ENCODE measurements at regions not wholly inside any gene's neighbourhood (a gene's known extent, or its start where the extent isn't known, plus 50 kb on each side); places are given as distances from the start of the nearest gene placed in this dataset.
"Not testable (repeated sequence)": the region's sequence is repeated elsewhere in the genome, so short reads cannot be mapped to it uniquely, and the experiment has no call there.

DNA sequence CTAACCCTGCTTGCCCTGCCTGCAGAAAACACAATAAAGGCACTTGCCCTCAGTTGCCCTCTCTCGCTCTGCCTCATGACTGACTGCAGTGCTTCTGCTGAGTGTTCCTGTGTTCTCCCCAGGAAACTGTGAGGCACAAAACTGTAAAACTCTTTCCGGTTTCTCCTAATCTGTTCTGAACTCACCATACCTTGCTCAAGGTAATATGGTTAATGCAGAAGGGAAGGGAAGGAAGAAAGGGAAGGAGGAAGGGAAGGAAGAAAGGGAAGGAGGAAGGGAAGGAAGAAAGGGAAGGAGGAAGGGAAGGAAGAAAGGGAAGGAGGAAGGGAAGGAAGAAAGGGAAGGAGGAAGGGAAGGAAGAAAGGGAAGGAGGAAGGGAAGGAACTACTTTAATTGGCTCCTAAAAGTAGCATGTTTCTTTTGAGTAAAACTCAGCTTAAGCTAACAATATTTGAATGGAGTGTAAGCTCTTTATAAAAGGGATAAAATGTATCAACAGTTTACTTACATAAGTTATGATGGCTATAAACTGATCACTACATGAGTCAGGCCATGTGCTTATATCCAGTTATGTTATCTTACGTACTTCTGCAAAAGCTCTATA is 334.0 kb upstream of the CLEC14A start:
- DNase-seq (ENCODE audit: low read depth), result no peak

- no peak for DNase-seq (ENCODE audit: low read depth)
These were observed 327.6 kb upstream of the CLEC14A start for GRCh38 chr14:38583471-38583870.

DNA sequence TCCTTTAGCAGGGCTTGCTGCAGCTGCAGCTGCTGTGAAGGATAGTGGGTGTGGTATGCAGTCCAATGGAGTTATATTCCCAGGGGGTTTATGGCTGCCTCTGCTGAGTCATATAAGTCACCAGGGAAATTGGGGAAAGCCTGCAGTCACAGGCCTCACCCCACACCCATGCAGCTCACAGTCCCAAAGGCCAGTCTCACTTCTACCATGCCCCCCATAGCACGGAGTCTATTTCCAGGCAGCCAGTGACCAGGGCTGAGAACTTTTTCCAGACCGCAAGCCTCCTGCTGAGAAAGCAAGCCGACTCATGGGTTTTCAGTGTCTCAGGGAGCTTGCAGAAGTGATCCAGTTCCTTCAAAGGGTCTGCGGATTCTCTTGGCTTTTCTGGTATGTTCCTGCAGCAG is 322.4 kb upstream of the CLEC14A start:
- DNase-seq (ENCODE audit: low read depth), result no peak

DNA sequence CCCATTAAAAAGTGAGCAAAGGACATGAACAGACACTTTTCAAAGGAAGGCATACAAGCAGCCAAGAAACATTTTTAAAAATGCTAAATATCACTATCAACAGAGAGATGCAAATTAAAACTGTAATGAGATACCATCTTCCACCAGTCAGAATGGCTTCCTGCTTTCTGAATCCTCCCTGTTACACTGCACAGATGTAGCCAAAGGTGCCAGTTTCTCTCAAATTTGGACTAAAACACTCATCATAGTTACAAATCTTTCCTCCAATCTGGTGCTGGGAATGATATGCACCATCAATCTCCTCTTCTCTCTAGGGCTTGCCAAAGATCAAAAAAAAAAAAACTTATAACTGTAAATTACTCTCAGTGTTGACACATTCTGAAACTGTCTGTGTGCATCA is 311.8 kb upstream of the CLEC14A start:
- DNase-seq (ENCODE audit: low read depth), result no peak

DNA sequence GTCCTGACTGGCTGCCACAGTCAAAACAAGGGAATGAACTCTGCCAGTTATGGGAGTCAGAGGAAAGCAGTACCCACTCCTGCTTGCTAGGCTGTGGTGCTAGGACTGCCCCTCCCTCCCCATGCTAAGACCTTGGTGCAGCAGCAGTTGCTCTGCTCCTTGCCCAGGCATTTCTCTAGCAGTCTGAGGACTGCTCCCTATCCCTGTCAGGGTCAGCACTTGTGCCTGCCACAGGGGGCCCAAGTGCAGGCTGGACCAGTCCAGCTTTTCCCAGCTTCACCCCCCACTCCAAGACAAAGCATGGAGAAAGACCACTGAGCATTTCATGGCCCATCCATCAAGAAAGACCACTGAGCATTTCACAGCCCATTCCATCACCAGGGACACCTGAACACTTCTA is 305.8 kb upstream of the CLEC14A start:
- DNase-seq (ENCODE audit: low read depth), result no peak

- no peak for DNase-seq (ENCODE audit: low read depth)
These were observed 303.8 kb upstream of the CLEC14A start for GRCh38 chr14:38559711-38560110.

GRCh38 chr14:38557391-38557790 is 301.5 kb upstream of the CLEC14A start:
- not testable (repeated sequence) for DNase-seq (ENCODE audit: low read depth)

GRCh38 chr14:38556252-38556651 is 300.4 kb upstream of the CLEC14A start:
- no peak for DNase-seq (ENCODE audit: low read depth)

DNA sequence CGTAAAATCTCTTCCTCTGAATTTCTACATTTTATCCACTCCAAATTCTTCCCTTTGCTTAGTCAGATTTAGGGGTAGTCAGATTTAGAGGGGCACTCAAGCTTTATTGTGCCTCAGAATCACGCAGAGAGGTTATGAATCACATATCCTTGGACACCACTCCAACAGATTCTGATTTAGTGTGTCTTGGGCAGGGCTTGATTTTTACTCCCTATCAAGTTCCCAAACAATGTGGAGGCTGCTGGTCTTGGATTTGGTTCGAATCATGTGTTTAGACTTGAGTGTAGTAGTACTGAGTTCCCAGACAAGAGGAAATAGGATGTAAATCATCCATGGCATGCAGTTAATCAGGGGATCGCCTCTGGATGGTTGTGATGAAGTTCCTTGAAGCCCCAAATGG is 298.1 kb upstream of the CLEC14A start:
- DNase-seq (ENCODE audit: low read depth), result no peak

DNA sequence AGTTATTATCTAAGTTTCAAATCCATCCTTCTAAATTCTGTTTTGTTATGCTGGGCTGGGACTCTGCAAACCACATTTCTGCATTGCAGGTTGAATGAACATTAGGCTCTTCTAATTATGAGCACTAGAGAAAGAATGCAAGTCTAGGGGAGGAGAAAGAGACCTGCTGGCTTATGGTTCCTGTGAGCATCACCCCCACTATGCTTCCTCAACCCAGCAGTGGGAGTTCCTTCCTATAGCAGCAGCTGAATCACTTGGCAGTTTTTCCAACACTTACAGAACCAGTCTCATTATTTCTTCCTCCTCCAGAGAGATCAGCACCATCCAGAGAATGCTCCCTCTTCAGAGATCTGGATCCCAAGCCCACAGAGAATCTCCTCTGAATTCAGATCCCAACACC is 297.7 kb upstream of the CLEC14A start:
- DNase-seq (ENCODE audit: low read depth), result no peak

- no peak for DNase-seq (ENCODE audit: low read depth)
These were observed 293.7 kb upstream of the CLEC14A start for GRCh38 chr14:38549564-38549963.

DNA sequence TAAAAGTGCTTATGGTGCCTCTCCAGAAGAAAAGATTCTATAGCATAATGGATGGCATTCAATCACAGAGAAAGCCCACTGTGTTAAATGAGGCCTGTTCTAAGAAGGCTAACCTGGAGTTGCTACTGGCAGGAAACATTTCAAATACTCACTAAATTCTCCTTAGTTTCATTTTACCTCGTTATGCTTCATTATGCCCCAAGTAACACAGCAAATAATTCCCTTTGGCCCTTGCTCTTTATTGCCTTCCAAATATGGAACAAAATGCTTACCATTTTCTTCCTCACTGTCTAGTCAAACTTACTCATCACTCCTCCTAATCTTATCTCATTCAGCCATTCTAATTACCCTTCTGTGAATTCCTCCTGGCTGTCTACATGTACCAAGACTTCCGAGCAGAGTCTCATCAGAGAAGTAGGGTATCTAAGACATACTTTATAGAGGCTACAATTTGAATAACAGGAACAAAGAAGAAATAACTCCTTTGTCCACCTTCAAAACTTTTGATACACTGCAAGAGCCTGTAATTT is 292.1 kb upstream of the CLEC14A start:
- DNase-seq (ENCODE audit: low read depth), result no peak

DNA sequence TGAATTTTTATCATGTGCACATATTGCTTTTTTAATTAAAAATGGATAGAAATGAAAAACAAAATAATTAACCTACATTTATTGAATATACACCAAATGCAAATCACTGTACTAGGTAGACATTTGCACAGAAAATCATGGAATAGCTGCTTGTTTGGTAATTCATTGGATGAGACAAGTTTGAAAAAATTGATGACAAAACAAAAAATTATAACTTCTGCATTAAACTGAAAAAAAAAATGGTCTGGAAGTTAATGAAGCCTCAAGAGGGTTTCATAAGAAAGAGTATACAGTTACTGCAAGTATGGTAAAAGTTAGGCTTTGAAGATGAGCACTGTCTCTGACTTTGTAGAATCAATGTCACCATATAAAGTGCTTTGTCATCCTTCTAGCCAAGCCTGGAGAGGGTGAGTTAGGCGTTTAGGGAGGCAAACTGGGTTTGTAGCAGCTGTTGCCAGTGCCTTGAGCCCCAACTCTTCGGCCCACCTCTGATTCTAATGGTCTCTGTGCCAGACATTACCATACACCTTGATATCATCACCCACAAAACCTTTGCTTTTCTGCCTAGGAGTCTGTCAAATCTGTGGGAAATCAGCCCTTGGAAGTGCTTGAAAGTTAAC is 291.1 kb upstream of the CLEC14A start:
- no peak for DNase-seq (ENCODE audit: low read depth)

DNA sequence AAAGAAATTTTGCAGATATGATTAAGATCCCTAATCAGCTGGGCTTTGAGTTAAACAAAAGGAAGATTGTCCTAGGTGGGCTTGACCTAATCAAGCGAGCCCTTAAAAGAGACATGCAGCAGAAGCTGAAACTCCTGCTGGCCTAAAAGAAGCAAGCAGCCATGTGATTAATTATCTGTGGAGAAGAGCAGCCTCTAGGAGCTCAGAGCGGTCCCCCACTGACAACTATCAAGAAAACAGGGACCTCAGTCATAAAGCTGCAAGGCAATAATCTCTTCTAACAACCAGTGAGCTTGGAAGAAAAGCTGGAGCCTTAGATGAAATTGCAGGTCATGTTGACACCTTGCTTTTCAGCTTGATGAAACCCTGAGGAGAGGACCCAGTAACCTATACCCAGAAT is 288.9 kb upstream of the CLEC14A start:
- no peak for DNase-seq (ENCODE audit: low read depth)

DNA sequence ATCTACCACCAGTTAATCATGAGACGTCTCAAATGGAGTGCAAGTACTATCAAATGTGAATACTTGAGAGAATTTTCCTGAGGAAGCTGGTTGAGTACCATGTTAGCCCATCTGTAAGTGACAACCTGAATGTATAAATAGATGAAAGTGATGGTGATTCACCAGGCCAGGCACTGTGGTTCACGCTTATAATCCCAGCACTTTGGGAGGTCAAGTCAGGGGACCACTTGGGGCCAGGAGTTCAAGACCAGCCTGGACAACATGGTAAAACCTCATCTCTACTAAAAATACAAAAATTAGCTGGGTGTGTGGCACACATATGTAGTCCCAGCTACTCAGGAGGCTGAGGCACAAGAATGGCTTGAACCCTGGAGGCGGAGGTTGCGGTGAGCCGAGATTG is 288.0 kb upstream of the CLEC14A start:
- DNase-seq (ENCODE audit: low read depth), result not testable (repeated sequence)

DNA sequence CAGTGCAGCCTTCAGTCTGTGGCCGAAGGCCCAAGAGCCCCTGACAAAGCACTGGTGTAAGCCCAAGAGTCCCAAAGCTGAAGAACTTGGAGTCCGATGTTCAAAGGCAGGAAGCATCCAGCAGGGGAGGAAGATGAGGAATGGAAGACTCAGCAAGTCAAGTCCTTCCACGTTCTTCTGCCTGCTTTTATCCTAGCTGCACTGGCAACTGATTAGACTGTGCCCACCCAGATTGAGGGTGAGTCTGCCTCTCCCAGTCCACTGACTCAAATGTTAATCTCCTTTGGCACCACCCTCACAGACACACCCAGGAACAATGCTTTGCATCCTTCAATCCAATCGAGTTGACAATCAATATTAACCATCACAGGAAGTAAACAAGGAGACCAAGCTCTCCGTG is 282.2 kb upstream of the CLEC14A start:
- DNase-seq (ENCODE audit: low read depth), result not testable (repeated sequence)

- no peak for DNase-seq (ENCODE audit: low read depth)
These were observed 280.6 kb upstream of the CLEC14A start for GRCh38 chr14:38536376-38537038.

DNA sequence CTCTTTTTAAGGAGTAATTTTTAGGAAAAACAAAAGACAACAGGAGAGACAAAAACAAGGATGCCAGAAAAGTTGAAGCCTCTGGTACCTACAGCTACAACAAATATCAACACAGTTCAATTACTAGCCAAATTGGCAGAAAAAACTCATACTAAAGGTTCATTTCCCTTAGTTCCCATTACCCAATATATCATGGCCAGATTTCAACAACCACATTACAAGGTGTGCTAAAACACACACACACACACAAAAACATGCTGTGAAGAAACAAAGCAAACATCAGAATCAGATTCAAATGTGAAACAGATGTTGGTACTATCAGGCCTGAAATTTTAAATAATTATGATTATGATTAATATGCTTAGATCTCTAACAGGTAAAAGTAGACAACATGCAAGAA is 272.7 kb upstream of the CLEC14A start:
- DNase-seq (ENCODE audit: low read depth), result no peak

DNA sequence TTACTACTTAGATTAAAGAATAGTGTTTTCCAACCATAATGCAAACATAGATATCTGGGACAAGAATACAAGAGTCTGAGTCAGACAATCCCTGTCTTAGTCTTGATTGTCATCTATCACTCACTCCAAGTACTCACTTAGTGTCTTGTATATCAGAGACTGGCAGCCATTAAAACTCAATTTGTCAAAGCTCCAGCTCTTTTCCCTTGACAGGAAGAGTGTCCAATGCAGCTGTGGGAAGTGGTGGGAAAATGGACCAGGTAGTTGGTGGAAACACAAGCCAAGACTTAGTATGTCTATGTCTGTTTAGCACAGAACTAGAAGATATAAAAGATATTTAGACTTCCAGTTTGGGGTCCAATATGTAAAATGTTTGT is 271.6 kb upstream of the CLEC14A start:
- DNase-seq (ENCODE audit: low read depth), result no peak

- DNase-seq (ENCODE audit: low read depth), result no peak
These were observed 271.1 kb upstream of the CLEC14A start for GRCh38 chr14:38526826-38527501.

GRCh38 chr14:38524636-38525509 is 269.0 kb upstream of the CLEC14A start:
- DNase-seq (ENCODE audit: low read depth), result no peak

DNA sequence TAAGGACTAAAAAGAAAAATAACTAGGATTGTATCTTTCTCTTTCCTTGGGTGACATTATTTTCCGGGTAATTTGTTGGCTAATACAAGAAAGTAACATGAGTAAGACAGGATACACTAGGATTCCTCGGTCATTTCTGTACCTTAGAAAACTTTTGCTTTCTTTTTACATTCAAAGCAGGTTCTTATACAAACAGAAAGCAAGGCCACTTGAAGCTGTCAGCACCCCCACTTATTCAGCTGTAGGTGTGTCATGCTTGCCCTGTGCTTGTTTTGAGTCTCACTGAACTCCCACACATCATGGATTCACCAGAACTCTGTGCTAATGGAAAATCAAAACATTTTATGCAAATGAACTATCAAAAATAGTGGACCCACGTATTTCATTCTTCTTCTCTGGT is 266.8 kb upstream of the CLEC14A start:
- DNase-seq (ENCODE audit: low read depth), result no peak
